Activated CD4-positive, alpha-beta T cell treated with anti-CD3 and anti-CD28 coated beads, Interleukin-2, amount 50 U/mL, for 48 hours (primary cell): ENCODE measurements at regions not wholly inside any gene's neighbourhood (a gene's known extent, or its start where the extent isn't known, plus 50 kb on each side); places are given as distances from the start of the nearest gene placed in this dataset.
"Not testable (repeated sequence)": the region's sequence is repeated elsewhere in the genome, so short reads cannot be mapped to it uniquely, and the experiment has no call there.

Experiments used
- DNase-seq, 2 experiments: peaks; one replicate each; pipeline ENCODE4 v3.0.0-alpha.2; 2020

- DNase-seq, result not testable (repeated sequence)
Observed at GRCh38 chr15:69774711-69775110, 322.1 kb downstream of the RPLP1 start.

GRCh38 chr15:69777356-69777755 is 320.4 kb downstream of the TLE3 start:
- no peak for DNase-seq

GRCh38 chr15:69780374-69780773 is 317.3 kb downstream of the TLE3 start:
- no peak for DNase-seq

- no peak for DNase-seq
Observed at GRCh38 chr15:69780981-69781380, 316.7 kb downstream of the TLE3 start.

- DNase-seq, result no peak
Observed at GRCh38 chr15:69781411-69782125, 316.1 kb downstream of the TLE3 start.

GRCh38 chr15:69782139-69782658 is 315.5 kb downstream of the TLE3 start:
- no peak for DNase-seq

GRCh38 chr15:69782809-69783208 is 314.9 kb downstream of the TLE3 start:
- no peak for DNase-seq

- DNase-seq, result no peak
Observed at GRCh38 chr15:69783211-69783610, 314.5 kb downstream of the TLE3 start.

- peak in 1 of 2 experiments; percentile 16 for DNase-seq
Observed at GRCh38 chr15:69784798-69785566, 312.7 kb downstream of the TLE3 start.

GRCh38 chr15:69786136-69786701 is 311.5 kb downstream of the TLE3 start:
- no peak for DNase-seq

GRCh38 chr15:69787791-69788190 is 309.9 kb downstream of the TLE3 start:
- no peak for DNase-seq

GRCh38 chr15:69789648-69790393 is 307.9 kb downstream of the TLE3 start:
- no peak for DNase-seq

- DNase-seq, result no peak
Observed at GRCh38 chr15:69790632-69791031, 307.1 kb downstream of the TLE3 start.

- no peak for DNase-seq
Observed at GRCh38 chr15:69792823-69793222, 304.9 kb downstream of the TLE3 start.

GRCh38 chr15:69793431-69793780 is 304.3 kb downstream of the TLE3 start:
- DNase-seq, result no peak

- no peak for DNase-seq
Observed at GRCh38 chr15:69793781-69794451, 303.8 kb downstream of the TLE3 start.

GRCh38 chr15:69794645-69795469 is 302.9 kb downstream of the TLE3 start:
- DNase-seq, result no peak

- DNase-seq, result no peak
Observed at GRCh38 chr15:69795601-69796000, 302.1 kb downstream of the TLE3 start.

- no peak for DNase-seq
Observed at GRCh38 chr15:69797051-69797595, 300.6 kb downstream of the TLE3 start.

- no peak for DNase-seq
Observed at GRCh38 chr15:69797615-69798014, 300.1 kb downstream of the TLE3 start.
